ENCODE measurements at regions not wholly inside any gene's neighbourhood (a gene's known extent, or its start where the extent isn't known, plus 50 kb on each side); places are given as distances from the start of the nearest gene placed in this dataset.

DNA sequence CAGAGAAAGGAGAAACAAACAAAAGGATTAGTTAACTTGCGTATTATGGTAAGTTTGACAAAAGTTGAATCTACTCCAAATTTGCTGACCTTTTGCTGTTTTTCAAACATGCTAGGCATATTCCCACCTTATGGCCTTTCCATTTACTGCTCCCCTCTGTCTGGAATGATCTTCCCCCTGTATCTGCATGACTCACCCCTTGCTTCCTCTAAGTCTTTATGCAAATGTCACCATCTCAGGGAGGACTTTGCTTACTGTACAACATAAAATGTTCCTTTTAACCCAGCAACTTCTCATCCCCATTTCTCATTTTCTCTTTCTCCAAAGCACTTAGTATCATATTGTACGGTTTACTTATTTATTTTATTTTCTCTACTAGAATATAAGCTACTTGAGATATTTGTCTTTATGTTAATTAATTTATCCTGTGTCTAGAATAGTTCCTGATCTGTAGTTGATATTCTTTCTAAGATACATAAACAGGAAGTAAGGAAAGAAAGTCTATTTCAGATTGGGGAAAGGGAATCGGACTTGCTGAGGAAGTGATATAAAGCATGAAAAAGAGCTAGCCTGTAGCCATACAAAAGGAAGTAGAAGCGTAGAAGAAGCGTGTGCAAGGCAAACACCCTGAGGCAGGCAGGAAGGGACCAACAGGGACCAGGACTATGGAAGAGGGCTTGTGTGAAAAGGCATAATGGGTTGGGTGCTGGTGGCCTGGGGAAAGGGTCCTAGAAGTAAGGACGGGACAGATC, 144.9 kb upstream of the ERBB4 start:
- Histone ChIP-seq H3K4me3 (no peak overlapping the region), H3K27ac (no peak overlapping the region), H3K36me3 (no peaks in the 10 kb centered on the region), H3K9me3 (no peaks in the 10 kb centered on the region), H3K4me1 (no peaks in the 10 kb centered on the region), H3K27me3 (peaks cover 0 to 2% (median 0%) of the 10 kb centered on the region in 9 donors)
- DNase-seq (no peak), ATAC-seq (no peak)
- intact Hi-C loops (cut with DNase I): loop anchor here in 3 of 10 donors (5.0 to 10.0 kb wide), 4 partner anchors 211 to 561 kb away; partner anchors contain the start of gene IKZF2 (in 1 of the 3)
- no peak for TF ChIP-seq POLR2A (IDR thresholded peaks at IDR 0.05)
- TF ChIP-seq, protein P1, sequence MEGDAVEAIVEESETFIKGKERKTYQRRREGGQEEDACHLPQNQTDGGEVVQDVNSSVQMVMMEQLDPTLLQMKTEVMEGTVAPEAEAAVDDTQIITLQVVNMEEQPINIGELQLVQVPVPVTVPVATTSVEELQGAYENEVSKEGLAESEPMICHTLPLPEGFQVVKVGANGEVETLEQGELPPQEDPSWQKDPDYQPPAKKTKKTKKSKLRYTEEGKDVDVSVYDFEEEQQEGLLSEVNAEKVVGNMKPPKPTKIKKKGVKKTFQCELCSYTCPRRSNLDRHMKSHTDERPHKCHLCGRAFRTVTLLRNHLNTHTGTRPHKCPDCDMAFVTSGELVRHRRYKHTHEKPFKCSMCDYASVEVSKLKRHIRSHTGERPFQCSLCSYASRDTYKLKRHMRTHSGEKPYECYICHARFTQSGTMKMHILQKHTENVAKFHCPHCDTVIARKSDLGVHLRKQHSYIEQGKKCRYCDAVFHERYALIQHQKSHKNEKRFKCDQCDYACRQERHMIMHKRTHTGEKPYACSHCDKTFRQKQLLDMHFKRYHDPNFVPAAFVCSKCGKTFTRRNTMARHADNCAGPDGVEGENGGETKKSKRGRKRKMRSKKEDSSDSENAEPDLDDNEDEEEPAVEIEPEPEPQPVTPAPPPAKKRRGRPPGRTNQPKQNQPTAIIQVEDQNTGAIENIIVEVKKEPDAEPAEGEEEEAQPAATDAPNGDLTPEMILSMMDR (IDR thresholded peaks at IDR 0.05): no peak
- 57 to 68% (median 64%) methylated on average over 6 of the region's 6 CpGs for WGBS, 4 donors

DNA sequence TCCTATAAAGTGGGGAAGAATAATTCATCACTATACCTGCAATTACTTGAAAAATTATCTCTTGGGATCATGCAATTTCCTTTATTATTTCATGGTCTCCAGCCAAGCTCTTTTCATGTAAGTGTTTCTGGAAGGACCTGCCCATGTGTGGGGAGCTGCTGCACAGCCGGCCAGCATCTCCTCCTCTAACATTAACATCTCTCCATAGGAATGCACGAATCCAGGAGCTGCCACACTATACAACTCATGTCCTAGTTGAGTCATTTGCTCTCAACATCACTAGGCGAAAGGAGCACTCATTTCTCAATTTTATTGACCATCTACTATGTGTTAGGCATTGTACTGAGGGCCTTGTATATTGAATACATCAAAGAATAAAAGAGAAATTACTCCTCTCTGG, 144.3 kb upstream of the ERBB4 start:
- Histone ChIP-seq H3K27me3 (peaks cover 0 to 2% (median 0%) of the 10 kb centered on the region in 9 donors), H3K36me3 (no peaks in the 10 kb centered on the region), H3K27ac (no peak overlapping the region), H3K4me3 (no peak overlapping the region), H3K4me1 (no peaks in the 10 kb centered on the region), H3K9me3 (no peaks in the 10 kb centered on the region)
- intact Hi-C loops (cut with DNase I): loop anchor here in 3 of 10 donors (5.0 to 10.0 kb wide), 4 partner anchors 212 to 562 kb away; partner anchors contain the start of gene IKZF2 (in 1 of the 3)
- DNase-seq (no peak), ATAC-seq (no peak)
- 62 to 75% (median 72%) methylated on average over 3 of the region's 3 CpGs for WGBS, 4 donors
- no peak for TF ChIP-seq POLR2A (IDR thresholded peaks at IDR 0.05)
- TF ChIP-seq, protein P1 (IDR thresholded peaks at IDR 0.05): no peak

DNA sequence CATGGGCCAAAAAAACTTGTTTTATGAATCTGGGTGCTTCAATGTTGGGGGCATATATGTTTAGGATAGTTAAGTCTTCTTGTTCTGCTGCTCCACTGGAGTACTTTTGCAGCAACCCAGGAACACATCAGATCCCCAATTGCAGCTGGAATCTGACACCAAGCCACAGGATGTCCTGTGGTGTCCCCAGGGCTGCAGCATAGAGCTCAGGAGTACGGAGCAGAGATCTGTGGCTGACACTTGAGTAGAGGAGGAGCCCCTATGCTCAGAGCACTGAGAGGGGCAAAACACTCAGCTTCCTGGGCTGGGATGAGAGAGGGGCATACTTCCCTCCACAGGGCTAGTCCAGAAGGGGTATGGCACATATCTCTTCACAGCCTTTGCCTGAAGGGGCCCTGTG, 138.9 kb upstream of the ERBB4 start:
- Histone ChIP-seq H3K4me1 (no peaks in the 10 kb centered on the region), H3K9me3 (no peaks in the 10 kb centered on the region), H3K27me3 (peaks cover 0 to 2% (median 0%) of the 10 kb centered on the region in 9 donors), H3K4me3 (no peak overlapping the region), H3K27ac (no peak overlapping the region), H3K36me3 (no peaks in the 10 kb centered on the region)
- intact Hi-C loops (cut with DNase I): no loop called here
- DNase-seq (no peak), ATAC-seq (no peak)
- WGBS, 4 donors: 13 to 37% (median 22%) methylated on average over 1 of the region's 1 CpG
- TF ChIP-seq POLR2A (IDR thresholded peaks at IDR 0.05): no peak
- TF ChIP-seq, protein P1 (IDR thresholded peaks at IDR 0.05): no peak

DNA sequence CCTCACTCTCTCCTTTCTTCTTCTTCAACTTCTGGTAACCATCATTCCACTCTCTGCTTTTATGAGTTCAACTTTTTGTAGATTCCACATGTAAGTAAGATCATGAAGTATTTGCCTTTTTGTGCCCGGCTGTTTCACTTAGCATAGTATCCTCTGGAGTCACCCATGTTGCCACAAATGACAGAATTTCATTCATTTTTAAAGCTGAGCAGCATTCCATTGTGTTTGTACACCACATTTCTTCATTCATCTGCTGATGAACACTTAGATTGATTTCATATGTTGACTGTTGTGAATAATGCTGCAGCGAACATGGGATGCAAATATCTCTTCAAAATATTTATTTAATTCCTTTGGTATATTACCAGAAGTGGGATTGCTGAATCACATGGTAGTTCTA, 133.6 kb upstream of the ERBB4 start:
- intact Hi-C loops (cut with DNase I): no loop called here
- WGBS, 4 donors: 75 to 83% (median 79%) methylated on average over 2 of the region's 2 CpGs

More for the DNA sequence above, 133.6 kb upstream of the ERBB4 start:
- Histone ChIP-seq H3K36me3 (no peaks in the 10 kb centered on the region), H3K4me3 (no peak overlapping the region), H3K27ac (no peak overlapping the region), H3K27me3 (no peaks in the 10 kb centered on the region), H3K4me1 (peaks cover 0 to 4% (median 0%) of the 10 kb centered on the region in 12 donors), H3K9me3 (no peaks in the 10 kb centered on the region)
- no peak for DNase-seq
- TF ChIP-seq POLR2A (IDR thresholded peaks at IDR 0.05): no peak
- TF ChIP-seq, protein P1 (IDR thresholded peaks at IDR 0.05): no peak
- no peak for ATAC-seq
